GM12801 (cell line): ENCODE measurements at regions not wholly inside any gene's neighbourhood (a gene's known extent, or its start where the extent isn't known, plus 50 kb on each side); places are given as distances from the start of the nearest gene placed in this dataset.

Source experiments
- TF ChIP-seq, protein P1 (sequence below): IDR thresholded peaks from one replicate; pipeline ENCODE4 v1.5.1; 2011; ENCODE audit warnings: control low read depth; ENCODE audit not compliant: insufficient read length; ENCODE audit errors: extremely low read depth

DNA sequence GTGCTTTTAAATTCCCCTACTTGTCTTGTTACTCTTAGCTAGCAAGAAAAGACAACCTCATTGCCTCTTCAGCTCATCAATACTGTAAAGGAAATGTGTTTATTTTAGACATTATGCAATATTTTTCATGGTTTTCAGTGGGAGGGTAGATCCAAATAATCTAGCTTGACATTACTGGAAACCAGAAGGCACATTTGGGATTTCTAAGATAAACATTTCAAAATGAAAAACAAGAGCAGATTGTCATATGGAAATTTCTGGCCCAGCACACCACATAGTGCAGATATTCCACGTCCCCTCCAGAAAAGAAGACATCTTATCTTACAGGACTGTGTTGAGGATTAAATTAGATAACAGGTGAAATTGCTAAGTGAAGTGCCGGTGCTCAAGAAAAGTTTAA is 296.9 kb downstream of the MSX2 start:
- TF ChIP-seq, protein P1, sequence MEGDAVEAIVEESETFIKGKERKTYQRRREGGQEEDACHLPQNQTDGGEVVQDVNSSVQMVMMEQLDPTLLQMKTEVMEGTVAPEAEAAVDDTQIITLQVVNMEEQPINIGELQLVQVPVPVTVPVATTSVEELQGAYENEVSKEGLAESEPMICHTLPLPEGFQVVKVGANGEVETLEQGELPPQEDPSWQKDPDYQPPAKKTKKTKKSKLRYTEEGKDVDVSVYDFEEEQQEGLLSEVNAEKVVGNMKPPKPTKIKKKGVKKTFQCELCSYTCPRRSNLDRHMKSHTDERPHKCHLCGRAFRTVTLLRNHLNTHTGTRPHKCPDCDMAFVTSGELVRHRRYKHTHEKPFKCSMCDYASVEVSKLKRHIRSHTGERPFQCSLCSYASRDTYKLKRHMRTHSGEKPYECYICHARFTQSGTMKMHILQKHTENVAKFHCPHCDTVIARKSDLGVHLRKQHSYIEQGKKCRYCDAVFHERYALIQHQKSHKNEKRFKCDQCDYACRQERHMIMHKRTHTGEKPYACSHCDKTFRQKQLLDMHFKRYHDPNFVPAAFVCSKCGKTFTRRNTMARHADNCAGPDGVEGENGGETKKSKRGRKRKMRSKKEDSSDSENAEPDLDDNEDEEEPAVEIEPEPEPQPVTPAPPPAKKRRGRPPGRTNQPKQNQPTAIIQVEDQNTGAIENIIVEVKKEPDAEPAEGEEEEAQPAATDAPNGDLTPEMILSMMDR, result no peak

- TF ChIP-seq, protein P1, result no peak
These were observed 290.8 kb downstream of the MSX2 start for GRCh38 chr5:175015028-175015685.

GRCh38 chr5:175013251-175013650 is 288.9 kb downstream of the MSX2 start:
- TF ChIP-seq, protein P1, result no peak

DNA sequence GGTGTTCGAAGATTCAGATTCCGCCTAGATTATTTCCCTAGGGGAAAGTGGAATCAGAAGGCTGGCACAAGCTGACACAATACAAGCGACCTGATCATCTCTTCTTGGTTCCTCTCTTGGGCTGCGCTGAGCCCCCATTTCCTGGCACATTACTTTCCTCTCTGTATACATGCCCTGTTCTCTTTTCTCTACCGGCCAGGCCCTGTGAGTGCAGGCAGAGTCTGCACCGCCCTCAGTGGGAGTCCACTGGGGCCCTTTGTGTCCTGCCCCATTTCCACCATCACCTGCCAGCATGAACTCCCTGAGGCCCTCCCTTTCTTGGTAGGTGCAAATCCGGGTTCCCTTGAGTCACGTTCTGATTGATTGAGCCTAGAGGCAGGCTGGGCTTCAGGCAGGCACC is 287.9 kb downstream of the MSX2 start:
- TF ChIP-seq, protein P1, result no peak

- TF ChIP-seq, protein P1, result no peak
These were observed 279.1 kb downstream of the MSX2 start for GRCh38 chr5:175003531-175003930.

DNA sequence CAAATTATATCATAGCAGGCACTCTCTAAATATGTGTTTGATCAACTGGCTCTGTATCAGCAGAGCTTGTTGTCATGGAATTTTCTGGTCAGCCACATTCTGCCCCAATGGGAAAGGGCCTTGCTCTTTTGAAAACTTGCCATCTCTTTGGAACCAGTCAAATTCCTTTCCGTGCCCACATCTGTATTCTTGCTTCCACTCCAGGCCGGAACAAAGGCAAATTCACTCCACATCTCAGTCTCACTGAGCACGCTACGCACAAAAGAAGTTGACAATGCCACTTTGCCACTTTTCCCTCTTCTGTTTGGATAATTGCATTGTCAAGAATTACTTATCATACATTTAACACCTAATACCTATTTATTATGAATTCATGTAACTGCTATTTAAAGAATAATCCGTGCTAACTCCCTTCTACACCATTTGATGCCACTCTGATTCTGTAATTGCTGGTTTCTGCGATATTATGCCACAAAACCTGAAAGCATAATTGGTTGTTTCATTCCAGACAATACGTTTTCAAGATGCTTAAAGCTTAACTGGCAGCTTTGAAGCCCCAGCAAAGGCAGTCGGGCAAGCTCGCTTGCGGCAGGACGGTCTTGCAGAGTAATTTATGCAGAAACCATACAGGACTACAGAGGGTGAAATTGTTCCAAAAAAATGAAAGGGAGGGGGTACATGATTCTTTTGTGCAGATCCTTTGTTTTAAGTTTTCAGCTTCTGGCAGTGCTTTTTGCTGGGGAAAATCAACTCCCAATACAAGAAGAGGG is 277.7 kb downstream of the MSX2 start:
- TF ChIP-seq, protein P1, result no peak

- TF ChIP-seq, protein P1, result no peak
These were observed 276.9 kb downstream of the MSX2 start for GRCh38 chr5:175001311-175001710.
